T-helper 2 cell treated with Interferon-gamma antibody and Interleukin-4, amounts not matched to agents 100 ng/mL and 5 ng/mL, for 36 hours (primary cell): ENCODE measurements at regions not wholly inside any gene's neighbourhood (a gene's known extent, or its start where the extent isn't known, plus 50 kb on each side); places are given as distances from the start of the nearest gene placed in this dataset.
"Not testable (repeated sequence)": the region's sequence is repeated elsewhere in the genome, so short reads cannot be mapped to it uniquely, and the experiment has no call there.

ENCODE experiments used
- intact Hi-C: fragments of 100-400 bp; cut with micrococcal nuclease; formaldehyde crosslinking; loops from one replicate; pipeline ENCODE4 v1.15.1; 2023

DNA sequence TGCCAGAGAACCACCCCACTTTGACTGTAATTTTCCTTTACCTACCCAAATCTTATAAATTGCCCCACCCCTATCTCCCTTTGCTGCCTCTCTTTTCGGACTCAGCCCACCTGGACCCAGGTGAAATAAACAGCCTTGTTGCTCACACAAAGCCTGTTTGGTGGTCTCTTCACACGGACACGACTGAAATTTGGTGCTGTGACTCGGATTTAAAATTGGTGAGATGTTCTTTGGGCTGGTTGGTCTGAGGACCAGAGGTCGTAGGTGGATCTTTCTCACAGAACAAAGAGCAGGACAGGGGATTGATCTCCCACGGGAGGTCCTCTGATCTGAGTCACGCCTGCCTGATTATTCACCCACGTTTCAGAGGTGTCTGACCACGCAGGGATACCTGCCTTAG lies 328.6 kb upstream of the KCNMB2 start:
- intact Hi-C loops: not testable (repeated sequence)

DNA sequence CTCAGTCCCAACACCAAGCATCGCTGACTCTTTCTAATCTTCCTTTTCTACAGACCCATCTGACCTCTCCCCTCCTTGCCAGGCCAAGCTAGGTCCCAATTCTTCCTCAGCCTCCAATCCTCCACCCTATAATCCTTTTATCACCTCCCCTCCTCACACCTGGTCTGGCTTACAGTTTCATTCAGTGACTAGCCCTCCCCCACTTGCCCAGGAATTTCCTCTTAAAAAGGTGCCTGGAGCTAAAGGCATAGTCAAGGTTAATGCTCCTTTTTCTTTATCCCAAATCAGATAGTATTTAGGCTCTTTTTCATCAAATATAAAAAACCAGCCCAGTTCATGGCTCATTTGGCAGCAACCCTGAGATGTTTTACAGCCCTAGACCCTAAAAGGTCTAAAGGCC lies 327.1 kb upstream of the KCNMB2 start:
- intact Hi-C loops: not testable (repeated sequence)

DNA sequence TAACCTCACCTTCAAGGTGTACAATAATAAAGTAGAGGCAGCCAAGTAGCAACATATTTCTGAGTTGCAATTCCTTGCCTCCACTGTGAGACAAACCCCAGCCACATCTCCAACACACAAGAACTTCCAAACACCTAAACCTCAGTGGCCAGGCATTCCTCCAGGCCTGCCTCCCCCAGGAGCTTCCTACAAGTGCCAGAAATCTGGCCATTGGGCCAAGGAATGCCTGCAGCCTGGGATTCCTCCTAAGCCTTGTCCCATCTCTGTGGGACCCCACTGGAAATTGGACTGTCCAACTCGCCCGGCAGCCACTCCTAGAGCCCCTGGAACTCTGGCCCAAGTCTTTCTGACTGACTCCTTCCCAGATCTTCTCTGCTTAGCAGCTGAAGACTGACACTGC lies 326.6 kb upstream of the KCNMB2 start:
- intact Hi-C loops: not testable (repeated sequence)

DNA sequence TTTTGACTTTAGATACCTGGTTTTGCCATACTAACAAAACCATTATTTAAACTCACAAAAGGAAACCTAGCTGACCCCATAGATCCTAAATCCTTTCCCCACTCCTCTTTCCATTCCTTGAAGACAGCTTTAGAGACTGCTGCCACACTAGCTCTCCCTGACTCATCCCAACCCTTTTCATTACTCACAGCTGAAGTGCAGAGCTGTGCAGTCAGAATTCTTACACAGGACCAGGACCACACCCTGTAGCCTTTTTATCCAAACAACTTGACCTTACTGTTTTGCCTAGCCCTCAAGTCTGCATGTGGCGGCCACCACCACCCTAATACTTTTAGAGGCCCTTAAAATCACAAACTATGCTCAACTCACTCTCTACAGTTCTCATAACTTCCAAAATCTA lies 325.1 kb upstream of the KCNMB2 start:
- intact Hi-C loops: not testable (repeated sequence)

DNA sequence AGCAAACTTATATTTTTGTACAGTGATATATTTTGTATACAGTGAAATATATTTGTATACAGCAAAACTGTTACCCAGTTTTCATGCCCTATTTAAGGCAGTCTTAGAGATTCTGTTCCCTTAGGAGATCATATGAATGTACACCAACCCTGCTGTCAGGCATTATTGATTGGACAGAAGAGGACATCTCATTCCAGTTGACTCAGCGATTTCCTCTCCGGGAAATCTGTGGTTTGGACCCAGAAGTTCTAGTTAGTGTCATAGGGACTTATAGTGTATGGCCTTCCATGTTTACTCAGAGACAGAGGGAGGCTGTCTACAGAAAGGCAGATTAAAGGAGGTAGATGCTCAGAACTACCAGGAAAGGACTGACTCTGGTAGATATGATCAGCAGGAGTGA lies 318.8 kb upstream of the KCNMB2 start:
- intact Hi-C loops: no loop called here

DNA sequence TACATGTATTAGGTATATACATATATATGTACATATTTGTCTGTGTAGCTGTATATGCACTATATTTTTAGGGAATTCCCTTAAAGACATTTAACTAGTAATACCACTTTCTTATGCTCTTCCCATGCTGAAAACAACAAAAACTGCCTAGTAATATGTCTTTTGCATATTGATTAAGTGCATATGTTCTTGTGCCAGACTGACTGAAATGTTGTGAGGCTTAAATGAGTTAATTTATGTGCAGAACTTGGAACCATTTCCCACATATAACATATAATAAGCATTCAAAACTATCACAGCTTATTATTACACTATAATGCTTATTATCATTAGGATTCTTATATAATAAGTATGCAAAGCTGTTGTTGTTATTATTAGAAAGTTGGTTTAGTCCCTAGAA lies 318.0 kb upstream of the KCNMB2 start:
- intact Hi-C loops: no loop called here

DNA sequence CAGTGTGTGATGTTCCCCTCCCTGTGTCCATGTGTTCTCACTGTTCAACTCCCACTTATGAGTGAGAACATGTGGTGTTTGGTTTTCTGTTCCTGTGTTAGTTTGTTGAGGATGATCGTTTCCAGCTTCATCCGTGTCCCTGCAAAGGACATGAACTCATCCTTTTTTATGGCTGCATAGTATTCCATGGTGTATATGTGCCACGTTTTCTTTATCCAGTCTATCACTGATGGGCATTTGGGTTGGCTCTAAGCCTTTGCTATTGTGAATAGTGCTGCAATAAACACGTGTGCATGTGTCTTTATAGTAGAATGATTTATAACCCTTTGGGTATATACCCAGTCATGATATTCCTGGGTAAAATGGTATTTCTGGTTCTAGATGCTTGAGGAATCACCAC lies 316.6 kb upstream of the KCNMB2 start:
- intact Hi-C loops: not testable (repeated sequence)

DNA sequence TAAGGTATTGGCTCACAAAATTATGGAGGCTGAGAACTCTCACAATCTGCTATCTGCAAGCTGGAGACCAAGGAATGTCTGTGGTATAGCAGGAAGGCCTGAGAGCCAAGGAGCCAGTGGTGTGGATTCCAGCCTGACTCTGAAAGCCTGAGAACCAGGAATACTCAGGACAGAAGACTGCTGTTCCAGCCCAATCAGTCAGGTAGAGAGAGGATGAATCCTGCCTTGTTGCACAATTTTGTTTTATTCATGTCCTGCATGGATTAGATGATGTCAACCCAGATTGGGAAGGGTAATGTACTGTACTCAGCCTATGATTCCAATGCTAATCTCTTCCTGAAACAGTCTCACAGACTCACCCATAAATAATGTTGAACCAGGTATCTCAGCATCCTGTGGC lies 312.4 kb upstream of the KCNMB2 start:
- intact Hi-C loops: no loop called here

DNA sequence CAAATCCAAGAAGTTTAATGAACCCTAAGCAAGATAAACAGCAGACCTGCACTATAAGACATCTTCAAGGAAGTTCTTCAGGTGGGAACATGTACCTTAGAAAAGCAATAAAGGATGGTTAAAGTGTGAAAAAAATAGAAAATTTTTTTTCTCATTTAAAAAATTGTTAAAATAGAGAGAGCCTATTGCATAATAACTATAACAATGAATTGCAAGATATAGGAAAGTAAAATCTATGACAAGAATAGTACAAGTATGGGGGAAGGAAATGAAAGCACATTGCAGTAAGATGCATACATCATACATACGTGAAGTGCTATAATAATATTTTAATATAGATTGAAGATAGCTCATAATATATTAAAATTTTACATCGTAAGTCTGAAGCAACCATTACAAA lies 310.1 kb upstream of the KCNMB2 start:
- intact Hi-C loops: no loop called here

DNA sequence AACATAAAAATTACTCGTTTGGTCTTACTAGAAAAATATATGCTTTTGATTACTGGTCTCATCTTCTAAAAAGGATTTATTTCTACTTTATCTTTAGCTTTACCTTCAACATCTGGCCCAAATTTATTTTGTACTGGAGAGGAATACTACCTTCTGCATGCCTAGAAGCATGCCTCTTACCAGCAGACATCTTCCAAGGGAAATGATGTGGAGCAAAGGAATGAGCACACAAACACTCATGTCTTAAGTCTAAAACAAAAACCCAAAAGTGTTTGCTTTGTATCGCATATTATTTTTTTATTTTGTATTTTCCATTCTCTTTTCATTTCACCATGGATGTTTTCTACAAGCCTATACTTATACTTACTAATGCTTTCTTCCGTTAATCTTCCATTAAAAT lies 304.6 kb upstream of the KCNMB2 start:
- intact Hi-C loops: no loop called here

DNA sequence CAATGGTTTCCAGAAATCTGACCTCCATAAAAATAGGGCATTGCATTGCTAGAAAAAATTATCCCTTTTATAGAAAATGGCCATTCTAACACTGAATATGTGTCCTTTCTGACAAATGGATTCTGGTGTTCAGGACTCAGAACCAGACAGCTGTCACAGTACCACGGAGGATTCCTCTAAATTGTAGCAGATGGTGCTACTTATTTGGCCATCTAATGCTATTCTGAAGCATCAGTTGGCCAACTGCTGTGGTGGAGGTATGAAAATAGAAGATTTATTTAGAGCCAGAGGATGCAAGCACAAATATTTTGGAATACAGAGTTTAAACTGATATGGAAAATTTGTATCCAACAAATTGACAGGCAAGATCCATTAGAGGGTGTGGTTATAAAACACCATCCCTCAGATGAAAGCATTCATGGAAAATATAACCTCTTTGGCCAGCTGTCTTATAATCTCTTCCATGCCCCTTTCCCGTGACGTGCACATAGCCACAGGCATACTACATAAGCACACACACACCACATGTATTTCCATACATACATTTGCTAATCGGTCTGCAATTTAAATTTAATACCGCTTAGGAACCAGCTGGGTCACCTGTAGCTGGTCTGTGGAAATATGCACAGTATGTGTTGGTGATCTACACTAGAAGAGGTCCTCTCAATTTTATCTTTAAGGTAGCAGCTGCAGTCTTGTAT lies 302.7 kb upstream of the KCNMB2 start:
- intact Hi-C loops: no loop called here

DNA sequence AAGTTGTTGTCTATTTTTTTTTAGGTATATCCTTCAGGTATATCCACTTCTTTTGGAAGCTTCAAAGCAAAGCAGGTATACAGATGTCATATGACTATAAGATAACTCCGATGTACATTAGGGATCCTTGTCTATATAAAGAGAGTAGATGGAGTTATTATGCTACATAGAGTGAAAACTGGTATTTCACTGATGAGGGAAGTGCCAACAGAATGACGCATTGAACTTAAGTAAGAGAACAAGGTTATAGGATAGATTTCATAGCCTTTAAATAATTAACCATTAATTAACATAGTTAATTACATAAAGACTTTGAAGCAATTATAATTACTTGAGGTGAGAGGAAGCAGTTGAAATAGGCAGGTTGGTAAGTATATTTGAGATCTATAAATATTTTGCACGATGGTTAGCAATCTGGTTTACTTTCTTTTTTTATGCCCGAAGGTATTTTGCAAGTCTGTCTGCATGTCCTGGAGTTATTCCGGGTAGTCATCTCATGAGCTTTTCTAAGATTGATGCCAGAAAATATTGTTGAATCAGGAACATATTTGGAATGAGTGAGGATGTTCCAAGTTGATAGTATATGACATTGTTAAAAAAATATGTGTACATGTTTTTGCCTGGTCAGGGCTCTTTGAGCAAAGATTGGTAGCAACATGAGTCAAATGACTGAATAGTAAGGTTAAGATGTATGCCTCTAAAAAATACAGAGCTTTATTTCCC lies 299.5 kb upstream of the KCNMB2 start:
- intact Hi-C loops: no loop called here

DNA sequence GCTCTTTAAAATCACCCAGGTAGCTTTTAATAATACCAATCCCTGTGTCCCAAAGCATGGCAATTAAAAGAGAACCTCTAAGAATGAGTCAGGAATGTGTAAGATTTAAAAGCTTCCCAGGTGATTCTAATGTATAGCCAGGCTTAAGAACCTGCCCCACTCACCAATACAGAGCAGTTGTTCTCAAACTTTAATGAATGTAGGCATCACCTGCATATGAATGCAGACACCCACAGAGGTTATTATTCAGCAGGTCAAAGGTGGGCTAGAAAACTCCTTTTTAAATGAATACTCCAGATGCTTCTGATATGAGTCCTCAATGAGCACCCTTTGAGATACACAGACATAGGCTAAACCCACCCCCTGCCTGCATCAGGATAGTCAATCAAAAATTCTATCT lies 298.1 kb upstream of the KCNMB2 start:
- intact Hi-C loops: no loop called here

DNA sequence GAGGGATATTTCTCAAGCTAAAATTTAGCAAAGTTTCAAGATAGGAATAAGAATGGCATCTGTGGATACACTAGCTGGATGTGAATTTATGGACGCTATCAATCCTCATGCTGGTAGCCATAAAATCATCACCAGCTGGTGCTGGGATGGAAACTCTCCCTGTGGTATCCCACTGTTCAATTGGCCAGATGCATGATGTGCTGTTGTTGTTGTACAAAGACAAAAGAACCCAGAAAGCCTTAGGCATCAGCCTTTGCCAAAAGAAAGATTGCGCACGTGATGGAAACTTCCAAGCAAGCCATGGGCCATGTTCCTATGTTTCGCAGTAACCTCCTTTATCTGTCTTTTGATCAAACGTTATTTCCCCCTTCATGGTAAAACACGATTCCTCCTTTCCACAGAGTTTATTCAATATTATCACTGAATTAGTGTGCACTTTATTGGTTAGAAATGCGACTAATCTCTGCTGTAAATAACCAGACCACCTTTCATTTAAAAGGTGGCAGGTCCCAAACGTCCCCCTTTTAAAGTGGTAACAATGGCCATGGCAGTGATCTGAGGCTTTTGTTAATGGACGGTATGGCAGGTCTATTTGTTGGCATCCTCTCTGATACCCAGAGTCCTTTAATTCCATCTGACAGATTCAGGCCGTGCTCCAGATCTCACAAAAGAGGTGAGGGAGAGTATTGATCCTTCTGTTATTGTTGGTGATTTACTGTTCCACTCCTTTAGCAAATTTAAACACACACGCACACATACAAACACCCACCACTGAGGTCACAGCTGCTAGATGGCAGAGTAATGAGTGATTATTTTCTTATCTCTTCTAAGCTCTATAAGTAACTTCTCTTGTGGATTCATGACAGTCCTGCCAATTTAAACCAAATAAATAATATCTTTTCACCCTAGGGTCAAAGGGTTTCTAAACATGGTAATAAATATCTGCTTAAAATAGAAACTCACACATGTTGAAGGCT lies 291.2 kb upstream of the KCNMB2 start:
- intact Hi-C loops: no loop called here

DNA sequence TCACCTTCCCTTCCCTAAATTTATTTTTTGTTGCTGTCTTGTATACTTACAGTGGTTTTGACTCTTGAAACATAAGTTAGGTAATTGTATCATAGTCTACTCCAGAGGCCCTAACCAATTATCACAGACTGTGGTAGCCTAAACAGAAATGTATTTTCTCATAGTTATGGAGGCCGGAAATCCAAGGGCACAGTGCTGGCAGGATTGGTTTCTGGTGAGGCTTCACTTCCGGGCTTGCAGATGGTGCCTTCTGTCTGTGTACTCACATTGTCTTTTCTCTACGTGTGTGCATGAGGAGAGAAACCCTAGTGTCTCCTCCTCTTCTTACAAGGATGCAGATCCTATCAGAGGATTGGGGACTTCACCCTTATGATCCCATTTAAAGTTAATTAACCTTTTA lies 290.2 kb upstream of the KCNMB2 start:
- intact Hi-C loops: no loop called here

DNA sequence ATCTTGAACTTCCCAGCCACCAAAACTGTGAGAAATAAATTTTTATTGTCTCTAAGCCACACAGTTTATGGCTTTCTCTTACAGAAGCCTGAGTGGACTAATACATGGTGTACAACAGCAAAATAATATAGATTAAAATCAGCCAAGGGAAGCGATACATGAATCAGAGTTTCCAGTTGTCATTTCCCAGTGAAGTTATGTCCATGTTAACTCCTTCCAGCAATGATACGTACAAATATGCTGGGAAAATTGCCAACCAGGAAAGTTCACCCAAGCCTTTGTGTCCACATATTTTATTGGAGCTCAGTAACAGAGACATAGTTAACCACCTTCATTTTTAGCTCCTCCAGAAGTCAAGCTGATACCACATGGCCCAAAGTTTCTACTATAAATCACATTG lies 280.9 kb upstream of the KCNMB2 start:
- intact Hi-C loops: no loop called here

DNA sequence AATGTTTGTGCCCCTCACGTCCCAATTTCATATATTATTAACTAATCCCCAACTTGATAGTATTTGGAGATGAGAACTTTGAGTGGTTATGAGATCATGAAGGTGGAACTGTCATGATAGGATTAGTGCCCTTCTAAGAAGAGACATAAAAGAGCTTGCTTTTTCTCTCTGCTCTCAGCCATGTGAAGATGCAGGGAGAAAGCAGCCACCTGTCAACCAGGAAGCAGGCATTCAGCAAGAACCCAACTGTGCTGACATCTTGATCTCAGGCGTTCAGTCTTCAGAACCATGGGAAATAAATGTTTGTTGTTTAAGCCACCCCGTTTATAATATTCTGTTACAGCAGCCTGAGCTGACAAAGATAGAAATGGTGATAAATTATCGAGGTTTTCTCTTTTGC lies 278.7 kb upstream of the KCNMB2 start:
- intact Hi-C loops: no loop called here

DNA sequence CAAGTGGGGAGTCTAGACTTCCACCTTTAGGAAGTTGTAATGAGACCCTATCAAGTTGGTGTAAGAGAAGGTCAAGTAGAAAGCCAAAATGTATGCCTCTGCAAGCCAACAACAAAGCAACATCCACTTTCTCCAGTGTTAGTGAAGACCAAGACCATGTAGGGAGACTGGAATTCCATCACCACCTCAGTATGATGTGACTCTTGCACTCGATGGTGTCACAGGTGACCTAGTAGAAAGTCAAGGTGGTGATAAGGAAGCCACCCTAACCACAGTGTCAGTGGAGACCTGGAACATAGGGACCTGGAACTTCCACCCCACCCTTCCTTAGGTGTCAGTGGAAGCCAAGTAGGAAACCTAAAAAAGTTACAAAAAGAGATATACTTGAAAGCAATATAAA lies 278.1 kb upstream of the KCNMB2 start:
- intact Hi-C loops: no loop called here

DNA sequence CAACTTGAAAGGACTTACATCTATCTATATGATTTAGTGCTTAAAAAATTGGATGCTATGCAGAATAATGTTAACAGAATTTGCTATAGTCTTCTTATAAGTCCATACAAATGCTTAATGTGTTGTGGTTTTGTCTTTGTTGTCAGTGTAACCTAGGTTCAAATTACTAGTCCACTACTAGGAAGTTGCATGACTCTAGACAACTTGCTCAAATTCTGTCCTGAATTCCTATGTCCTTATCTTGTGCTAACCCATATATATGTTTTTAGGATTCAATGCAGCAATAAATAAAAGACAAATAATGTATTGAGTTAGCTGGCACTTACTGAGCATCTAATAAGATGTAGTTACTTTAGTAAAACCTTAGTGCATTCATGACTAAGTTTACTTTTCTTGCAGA lies 276.5 kb upstream of the KCNMB2 start:
- intact Hi-C loops: no loop called here

DNA sequence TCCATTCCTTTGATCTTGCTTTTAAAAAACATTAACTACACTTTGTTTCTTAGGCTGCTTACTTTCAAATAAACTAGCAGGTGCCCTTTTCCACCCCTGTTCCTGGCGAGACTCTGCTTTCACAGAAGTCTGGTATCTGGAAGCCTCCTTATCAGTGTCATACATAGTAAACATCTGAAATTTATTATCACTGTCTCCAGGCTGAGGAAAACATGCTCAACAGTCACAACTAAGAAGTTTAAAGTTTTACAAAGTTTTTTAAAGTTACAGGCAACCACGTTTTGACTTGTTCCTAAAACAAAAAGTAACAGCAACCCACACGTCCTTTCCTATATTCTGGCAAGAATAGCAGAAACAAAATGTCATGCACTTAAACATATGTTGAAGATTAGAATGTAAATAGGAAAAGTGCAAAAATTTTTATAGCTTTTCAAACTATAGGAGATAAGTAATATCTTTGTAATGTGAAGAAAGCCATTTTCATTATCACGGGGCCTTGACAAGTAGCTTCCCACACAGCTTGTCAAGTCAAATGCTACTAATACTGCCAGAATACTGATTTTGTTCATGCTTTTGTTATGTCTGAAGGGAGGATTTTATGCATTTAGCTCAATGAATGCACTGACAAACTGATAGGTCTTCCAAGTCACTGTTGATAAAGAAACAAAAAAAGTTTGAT lies 275.2 kb upstream of the KCNMB2 start:
- intact Hi-C loops: no loop called here

DNA sequence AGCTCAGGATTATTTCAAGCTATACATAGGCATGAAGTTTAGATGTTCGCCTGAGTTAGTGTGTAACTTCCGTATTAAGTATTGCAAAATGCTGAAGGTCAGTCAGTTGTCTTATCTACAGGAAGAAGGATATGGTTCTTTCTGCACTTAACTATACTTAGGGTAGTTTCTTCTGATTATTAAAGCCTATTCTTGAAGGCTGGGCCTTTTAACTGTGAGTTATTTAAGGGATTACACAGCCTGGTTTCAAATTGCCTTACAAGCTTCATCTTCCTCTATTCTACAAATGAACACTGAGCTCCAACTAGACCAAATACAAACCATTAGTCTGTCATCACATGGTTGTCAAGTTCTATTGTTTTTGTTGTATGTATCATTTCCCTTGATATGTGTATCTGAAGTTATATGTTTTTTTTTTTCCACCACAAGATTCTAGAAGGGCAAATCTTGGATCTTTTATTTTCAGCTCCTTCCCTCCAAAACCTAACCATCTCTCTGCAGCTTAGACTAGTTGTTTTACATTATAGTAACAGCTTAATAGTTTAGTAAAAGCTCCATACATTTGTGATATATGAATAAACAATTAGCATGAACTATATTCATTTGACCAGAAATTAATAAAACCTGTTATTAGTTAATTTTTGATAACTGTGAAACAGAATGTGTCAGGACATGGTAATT lies 272.9 kb upstream of the KCNMB2 start:
- intact Hi-C loops: no loop called here
